HG03460 (cell line): ENCODE measurements at regions not wholly inside any gene's neighbourhood (a gene's known extent, or its start where the extent isn't known, plus 50 kb on each side); places are given as distances from the start of the nearest gene placed in this dataset.
"Not testable (repeated sequence)": the region's sequence is repeated elsewhere in the genome, so short reads cannot be mapped to it uniquely, and the experiment has no call there.

ENCODE experiments used
- ATAC-seq: cut with Tn5 transposase; IDR thresholded peaks from one replicate; pipeline ENCODE4 v1.9.1; 2021; ENCODE audit not compliant: unreplicated experiment

DNA sequence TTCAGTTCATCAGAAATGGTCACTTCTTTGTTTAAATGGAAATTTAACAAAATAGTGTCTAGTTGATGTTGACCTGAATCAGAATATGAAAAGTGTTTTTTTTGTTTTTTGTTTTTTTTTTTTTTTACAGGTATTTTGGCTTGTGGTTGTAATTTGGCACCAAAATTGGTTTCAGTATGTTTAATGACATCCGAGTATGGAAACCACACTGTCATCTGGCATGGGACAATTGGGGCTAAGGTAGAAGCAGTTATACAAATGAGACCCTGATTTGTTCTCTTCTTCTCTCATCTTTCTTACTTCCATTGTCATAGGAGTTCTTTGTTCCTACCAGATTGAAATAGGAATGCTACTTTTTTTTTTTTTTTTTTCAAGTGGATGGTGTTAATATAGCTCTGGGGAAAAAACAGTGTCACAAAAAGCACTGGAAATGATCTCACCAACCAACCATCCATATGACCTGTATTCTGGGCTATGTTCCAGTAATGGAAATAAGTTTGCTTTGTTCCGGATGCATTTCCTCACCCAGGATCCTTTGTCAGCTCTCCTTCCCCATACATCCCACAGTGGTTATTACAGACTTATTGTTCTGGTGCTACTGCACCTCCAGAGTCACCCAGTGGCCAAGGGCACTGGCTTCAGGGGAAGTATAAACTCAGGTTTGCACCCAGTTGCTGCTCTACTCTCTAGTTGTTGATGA, 95.8 kb downstream of the ATXN3L start:
- no peak for ATAC-seq

DNA sequence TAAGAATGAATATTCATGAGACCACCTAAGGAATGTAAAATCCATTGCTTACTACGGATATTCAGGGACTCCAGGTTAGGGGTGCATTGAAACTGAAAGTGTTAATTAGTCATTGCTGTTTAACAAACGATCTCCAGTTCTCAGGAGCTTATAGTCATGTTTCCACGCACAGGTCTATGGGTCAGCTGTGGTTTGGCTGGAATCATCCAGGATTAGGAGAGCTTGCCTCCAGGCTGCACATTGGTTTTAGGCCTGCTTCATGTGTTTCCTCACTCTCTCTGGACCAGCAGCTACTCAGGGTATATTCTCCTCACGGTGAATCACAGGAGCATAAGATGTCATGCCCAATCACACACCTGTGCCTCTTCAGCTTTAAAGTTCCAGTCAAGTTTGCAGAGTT, 98.9 kb downstream of the ATXN3L start:
- no peak for ATAC-seq

GRCh38 chrX:13219991-13220764, 99.7 kb downstream of the ATXN3L start:
- no peak for ATAC-seq

DNA sequence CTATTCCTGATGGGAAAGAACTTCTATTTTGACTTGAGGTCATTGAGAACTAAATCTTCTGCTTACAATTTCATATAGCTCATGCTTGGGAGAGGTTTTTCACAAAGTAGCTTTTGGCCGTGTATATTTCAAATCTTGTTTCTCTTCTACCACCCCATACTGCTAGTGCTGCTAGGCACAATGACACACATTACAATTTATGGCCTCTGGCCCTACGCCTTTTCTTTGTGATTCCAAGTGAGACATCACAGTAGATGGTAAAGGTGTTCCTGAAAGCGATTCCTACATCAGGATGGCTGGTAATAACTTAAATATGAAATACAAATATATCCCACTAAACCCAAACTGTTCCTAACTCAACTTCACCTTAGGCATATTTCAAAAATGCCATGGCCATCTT, 101.1 kb downstream of the ATXN3L start:
- no peak for ATAC-seq

GRCh38 chrX:13216139-13216538, 103.7 kb downstream of the ATXN3L start:
- no peak for ATAC-seq

DNA sequence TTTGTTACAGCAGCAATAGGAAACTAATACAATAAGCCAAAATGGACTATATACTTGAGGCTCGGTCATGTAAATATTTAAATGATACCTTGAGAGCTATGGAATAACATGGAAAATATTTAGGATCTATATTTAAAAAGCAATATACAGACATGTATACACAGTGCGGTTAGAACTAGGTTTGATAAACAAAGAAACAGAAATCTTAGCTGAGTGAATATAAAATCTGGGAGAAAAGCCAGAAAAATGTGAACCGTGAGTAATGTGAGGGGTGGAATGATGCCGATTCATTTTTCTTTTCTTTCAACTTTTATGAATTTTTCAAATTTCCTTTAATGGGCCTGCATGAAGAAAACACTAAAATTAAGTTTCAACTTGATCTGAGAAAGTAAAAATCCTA, 104.1 kb downstream of the ATXN3L start:
- ATAC-seq = no peak

DNA sequence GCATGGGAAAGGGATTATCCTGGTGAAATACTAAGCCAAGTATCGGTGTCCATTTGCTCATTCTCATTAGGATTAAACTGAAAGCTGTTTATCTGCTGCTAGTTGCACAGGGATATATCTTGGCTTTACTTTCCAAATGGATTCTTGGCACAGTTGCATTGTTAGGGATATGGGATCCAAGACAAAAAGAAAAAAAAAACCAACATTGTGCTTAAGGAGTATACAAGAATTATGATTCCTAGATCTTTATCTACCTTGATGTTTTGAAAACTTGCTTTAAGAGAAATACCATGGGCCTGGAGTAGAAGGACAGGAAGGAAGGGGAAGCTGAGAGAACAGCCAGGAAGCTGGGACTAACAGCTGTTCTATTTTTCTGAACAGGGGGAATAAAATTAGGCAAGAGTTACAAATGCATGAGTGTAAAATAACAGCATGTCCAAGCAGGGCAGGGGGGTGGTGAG, 107.6 kb downstream of the ATXN3L start:
- ATAC-seq = no peak

DNA sequence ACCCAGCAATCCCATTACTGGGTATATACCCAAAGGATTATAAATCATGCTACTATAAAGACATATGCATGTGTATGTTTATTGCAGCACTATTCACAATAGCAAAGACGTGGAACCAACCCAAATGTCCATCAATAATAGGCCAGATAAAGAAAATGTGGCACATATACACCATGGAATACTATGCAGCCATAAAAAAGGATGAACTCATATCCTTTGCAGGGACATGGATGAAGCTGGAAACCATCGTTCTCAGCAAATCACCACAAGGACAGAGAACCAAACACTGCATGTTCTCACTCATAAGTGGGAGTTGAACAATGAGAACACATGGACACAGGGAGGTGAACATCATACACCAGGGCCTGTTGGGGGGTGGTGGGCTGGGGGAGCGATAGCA, 109.7 kb downstream of the ATXN3L start:
- not testable (repeated sequence) for ATAC-seq

DNA sequence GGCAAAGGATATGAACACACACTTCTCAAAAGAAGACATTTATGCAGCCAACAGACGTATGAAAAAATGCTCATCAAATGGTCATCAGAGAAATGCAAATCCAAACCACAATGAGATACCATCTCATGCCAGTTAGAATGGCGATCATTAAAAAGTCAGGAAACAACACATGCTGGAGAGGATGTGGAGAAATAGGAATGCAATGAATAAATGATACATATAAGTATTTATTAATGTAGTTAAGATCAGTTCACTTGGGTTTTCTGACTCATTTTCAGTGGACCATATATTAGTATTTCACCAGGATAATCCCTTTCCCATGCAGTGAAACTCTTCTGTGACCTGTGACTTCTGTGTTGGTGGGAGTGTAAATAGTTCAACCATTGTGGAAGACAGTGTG, 110.1 kb downstream of the ATXN3L start:
- not testable (repeated sequence) for ATAC-seq

DNA sequence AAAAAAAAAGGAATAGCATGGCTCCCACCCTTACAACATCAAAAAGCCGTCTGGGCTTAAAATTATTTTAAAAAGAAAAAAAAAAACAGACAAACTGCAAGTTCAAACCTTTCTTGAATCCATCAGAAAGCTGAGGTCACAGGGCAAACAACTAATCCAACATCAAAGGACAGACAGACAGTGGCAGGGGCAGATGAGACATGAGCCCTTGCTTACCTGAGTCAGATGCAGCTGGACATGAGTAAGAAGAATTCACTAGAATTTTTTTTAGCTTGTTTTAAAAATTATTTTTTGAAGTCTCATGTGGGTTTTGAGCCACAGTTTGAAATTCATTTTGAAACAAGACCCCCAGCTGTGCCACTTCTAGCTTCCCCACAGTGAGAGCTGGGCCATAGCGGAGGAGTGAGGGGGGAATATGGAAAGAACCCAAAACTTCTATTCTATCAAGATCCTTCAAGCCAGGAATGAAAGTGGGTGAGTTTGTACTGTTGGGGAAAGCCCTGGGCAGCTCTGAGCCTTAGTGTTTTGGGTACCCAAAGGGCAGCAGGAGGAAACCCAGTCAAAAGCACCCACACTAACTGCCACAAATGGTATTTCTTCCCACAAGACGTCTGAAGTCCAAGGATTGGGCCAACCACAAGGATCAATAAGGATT, 111.4 kb downstream of the ATXN3L start:
- ATAC-seq = no peak

- ATAC-seq = no peak
Observed at GRCh38 chrX:13203271-13203670, 116.6 kb downstream of the ATXN3L start.

GRCh38 chrX:13201605-13202219, 118.1 kb downstream of the ATXN3L start:
- no peak for ATAC-seq

- ATAC-seq = no peak
Observed at GRCh38 chrX:13200398-13200797, 119.5 kb downstream of the ATXN3L start.

- ATAC-seq = no peak
Observed at GRCh38 chrX:13198762-13199064, 121.1 kb downstream of the ATXN3L start.

GRCh38 chrX:13198056-13198761, 121.6 kb downstream of the ATXN3L start:
- ATAC-seq = no peak

DNA sequence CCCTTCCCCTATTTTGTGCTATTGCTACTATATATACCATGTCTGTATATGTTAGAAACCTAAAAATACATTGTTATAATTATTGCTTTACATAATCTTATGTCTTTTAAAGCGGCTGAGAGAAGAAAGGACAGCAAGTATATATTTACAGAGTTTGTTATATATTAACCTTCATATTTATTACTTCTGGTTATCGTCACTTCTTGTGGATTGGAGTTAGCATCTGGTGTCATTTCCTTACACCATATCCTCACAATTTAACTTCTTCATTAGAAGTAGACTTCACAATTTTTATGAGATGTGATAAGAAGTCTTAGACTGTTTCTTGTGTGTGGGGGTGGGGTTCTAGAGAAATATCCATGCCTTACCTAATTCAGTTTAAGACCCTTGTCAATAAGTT, 123.1 kb downstream of the ATXN3L start:
- no peak for ATAC-seq

DNA sequence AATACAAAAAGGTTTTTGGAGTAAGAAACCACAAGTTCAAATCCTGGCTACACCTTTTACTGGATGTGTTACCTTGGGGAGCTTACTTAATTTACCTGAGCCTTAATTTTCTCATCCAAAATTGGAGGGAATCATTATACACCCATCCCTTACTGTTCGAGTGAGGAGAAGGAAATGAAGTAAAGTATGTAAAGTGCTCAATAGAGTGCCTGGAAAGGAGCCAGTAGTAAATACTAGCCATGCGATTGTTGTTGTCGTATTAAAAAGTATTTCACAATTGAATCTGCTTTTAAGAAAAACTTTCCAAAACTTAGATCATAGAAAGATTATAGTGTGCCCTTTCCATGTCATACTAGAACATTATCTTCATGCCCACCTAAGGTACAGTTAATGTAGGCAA, 124.5 kb downstream of the ATXN3L start:
- no peak for ATAC-seq

DNA sequence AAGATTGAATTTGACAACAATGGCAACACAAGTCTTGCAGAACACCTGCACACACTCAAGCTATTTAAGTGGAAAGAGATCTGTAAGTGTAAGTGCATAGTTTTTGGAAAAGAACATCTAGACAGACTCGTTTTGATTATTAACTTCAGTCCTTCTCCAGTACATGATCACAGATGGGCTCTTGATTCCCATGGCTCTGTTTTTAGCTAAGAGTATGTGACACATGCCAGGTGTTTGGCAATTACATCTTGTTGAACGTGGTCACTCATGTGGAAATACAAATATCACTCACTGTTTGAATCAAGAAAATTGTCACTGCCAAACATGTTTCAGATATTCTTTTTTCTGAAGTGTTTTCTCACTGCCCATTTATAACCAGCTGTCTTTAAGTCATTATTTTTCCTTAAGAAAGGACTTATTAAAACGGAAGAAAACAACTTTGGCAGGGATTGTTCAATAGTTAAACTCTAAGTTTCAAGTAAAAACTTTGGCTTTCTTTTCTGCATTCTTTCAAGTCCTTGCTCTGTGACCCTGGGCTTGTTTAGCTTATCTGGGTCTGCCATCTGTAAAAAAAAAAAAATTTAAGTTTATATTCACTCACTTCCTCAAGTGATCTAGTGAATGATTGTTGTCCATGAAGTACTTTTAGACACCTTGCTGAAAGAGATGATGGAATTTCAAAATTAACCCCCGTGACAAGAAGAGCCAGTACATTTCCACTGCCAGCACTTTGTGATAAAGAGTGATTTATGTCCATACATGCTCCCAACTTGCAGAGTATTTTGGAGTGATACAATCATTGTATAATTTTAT, 125.4 kb downstream of the ATXN3L start:
- no peak for ATAC-seq

DNA sequence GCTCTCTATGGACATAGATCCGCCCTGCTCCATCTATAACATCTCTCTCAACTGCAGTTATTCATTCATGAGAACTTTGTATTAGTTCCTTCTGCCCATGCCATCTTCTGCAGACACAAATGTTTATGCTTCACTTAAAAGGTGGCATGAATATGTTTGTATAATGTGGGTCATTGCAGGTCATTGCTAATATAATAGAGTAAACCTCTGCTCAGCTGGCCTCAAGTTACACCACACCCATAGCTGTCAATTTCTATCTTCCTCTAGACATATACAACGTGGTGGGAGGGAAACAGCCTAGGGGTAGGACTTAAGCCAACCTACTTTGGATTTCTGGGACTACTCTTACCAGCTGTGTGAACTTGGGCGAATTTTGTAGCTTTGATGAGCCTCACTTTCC, 129.8 kb downstream of the ATXN3L start:
- no peak for ATAC-seq

DNA sequence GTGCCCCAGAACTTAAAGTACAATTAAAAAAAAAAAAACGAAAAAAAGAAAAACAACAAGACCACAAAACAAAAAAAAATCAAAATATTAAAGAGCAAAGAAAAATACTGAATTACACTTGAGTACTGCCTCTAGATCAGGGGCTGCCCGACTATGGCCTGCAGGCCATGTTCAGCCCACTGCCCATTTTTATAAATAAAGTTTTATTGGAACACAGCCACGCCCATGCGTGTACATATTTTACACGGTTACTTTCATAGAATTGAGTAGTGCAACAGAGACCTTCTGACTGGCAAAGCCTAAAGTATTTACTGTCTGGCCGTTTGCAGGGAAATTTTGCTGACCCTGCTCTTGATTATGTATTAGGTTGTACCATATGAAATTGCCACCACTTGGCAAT, 130.5 kb downstream of the ATXN3L start:
- ATAC-seq = no peak
